GM21526 (cell line): ENCODE measurements at regions not wholly inside any gene's neighbourhood (a gene's known extent, or its start where the extent isn't known, plus 50 kb on each side); places are given as distances from the start of the nearest gene placed in this dataset.
"Not testable (repeated sequence)": the region's sequence is repeated elsewhere in the genome, so short reads cannot be mapped to it uniquely, and the experiment has no call there.

Experiments
- ATAC-seq: cut with Tn5 transposase; IDR thresholded peaks from one replicate; pipeline ENCODE4 v1.9.1; 2021; ENCODE audit warnings: moderate library complexity; ENCODE audit not compliant: unreplicated experiment, low FRiP score

DNA sequence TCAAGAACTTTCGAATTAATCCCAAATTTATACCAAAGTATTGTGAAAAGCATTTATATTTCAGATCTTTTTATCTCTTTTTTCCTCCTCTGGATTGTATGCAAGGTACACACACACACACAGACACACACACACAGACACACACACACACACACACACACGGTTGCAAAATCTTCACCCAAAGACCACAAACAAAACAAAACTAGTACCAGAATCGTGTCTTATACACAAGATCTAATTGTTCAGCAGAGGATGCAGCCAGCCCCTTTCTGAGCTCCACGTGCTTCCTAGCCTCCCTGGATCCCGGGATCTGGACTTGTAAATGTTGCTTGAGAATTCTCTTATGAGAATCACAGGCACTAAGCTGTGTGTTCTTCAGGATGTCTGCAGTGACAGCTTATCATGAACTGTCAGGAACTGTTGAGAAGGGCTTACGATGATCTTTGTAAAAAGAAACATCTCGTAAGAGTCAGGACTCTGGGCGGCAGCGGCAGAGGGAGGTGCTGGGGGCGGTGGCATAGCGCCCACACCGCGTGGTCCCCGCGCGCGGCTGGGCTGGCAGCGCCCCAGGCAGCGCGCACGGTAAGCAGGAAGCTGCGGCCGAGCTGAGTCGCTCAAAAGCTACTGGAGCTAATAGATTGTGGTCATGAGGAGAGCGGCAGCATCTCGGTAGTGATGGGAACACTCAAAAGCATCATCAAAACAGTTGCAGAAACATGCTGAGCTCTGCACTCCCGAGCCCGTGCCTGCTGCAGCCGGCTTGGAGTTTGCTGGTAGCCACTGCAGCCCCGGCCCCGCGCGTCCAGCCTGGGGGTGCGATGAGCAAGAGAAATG is 277.6 kb downstream of the GATA3 start:
- ATAC-seq = peak; percentile 95

DNA sequence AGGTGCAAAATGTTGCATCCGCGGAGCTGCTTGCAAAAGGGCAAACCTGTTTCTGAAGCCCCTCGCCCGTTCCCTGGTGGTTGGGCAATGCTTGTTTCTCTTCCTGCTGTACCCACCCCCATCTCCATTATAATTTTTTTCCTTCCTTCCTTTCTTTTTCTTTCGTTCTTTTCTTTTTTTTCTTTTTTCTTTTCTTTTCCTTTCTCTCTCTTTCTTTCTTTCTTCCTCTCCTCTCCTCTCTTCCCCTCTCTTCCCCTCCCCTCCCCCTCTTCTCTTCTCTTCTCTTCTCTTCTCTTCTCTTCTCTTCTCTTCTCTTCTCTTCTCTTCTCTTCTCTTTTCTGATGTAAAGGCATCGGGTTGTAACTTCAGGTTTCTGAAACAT is 278.2 kb downstream of the GATA3 start:
- ATAC-seq = no peak

DNA sequence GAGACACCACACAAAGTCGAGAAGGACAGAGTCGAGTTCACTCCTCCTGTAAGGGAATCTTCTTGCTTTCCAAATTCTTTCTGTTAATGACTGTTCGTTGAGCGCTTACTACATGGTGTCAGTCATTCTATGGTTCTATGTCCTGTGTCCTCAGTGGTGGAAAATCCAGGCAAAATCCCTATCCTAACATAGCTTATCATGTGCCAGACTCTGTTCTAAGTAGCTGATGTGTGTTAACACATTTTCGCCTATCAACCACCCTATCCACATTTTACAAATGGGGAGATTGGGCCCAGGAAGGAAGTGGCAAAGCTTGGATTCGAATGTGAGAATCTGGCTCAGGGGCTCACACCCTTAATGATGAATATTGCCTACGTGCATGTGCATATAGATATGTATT is 280.1 kb downstream of the GATA3 start:
- ATAC-seq = no peak

DNA sequence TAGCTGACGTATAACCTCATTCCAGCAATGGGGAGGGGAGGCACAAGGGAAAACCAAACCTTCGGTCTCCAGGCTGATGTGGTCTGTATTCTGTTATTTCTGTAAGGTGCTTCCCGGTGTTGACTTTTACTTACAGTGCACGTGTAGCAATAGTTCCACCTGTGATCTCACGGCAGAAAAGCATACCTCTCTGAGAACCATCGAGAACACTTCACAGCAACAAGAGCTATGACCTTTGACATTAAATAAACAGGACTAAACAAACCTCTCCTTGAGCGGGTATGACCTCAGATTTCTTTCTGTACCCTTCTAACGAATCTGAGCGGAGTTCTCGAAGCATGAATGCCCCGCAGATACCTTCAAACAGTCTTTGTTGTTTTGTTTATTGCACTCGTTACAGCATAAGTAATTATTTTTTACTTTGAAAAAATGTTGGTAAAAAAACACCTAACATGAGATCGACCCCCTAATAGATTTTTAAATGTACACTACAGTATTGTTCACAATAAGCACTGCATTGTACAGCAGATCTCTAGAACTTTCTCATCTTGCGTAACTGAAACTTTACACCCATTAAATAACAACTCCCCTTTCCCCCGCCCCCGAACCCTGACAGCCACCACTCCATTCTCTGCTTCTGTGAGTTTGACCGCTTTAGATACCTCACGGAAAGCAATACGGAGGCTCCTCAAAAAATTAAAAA is 282.3 kb downstream of the GATA3 start:
- no peak for ATAC-seq

DNA sequence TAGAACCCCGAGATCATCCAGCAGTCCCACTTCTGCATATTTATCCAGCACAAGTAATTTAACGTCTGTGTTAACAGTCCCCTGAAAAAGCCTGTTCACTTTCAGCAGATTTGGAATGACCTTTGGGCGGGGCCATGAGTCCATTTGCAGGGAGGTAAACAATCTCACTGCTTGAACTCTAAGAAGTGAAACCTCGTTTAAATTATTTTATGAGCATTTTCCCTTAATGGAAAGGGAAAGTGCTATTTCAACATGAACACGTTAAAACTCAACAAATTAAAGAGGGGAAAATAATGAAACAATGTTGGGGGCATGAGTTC is 282.8 kb downstream of the GATA3 start:
- ATAC-seq = no peak

DNA sequence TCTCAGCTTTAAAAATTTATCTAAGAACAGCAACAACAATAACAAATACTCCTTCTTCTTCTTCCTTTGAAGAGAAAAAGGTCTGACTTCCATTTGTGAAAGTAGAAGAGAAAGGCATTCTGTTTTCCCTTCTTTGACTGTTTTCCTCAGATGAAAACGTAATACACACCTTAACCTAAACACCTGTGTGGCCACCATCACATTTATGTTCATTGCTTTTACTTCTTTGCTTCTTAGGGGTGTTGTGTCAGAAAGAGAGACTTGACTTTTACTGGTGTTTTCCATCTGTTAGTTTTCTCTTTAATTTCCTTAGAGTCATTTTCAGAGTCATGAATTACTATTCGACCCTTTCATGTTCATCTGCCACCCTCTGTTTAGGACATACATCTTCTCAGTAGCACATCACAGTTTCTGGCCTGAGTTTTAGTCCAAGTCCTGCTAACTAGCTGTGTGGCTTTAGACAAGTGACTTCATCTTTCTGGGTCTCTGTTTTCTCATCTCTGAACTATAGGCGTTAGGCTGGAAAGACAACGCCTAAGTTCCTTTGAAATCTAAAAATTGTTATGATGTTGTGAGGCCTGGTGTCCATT is 283.8 kb downstream of the GATA3 start:
- ATAC-seq = no peak

DNA sequence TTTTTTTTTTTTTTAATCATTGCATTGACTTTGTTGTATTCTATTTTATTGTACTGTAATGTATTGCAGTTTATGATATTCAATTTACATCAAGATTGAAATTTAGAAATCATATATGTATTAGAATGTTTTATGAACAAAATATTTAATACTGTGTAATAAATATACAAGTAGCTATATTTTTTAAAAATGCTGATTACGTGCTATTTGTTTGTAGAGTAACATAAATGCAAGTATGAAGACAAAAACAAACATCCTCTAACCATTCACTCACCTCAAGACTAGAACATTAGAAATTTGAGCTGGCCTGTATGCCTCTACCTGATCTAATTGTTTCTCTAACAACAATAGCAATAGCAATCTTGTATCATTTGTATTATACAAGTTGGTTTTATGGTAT is 290.3 kb downstream of the GATA3 start:
- no peak for ATAC-seq

DNA sequence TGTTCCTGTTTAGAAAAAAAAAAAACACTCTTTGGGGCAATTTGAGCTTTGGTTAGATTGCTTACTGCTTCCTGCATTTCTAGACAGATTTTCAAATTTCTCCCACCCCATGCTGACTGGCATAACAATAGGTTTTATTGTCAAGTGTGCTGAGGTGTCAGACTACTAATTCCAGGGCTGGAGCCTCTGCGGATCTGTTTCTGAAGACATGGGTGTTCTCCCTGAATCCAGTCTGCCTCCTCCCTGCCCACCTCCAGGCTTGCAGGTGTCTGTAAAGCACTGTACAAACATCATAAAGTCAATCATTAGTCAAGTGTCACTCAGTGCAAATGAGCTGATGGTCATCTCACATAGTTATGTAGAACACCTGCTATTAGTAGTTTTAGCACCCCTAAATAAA is 292.4 kb downstream of the GATA3 start:
- ATAC-seq = no peak

DNA sequence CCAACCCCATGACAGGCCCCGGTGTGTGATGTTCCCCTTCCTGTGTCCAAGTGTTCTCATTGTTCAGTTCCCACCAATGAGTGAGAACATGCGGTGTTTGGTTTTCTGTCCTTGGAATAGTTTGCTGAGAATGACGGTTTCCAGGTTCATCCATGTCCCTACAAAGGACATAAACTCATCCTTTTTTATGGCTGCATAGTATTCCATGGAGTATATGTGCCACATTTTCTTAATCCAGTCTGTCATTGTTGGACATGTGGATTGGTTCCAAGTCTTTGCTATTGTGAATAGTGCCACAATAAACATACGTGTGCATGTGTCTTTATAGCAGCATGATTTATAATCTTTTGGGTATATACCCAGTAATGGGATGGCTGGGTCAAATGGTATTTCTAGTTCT is 293.1 kb downstream of the GATA3 start:
- ATAC-seq = not testable (repeated sequence)

DNA sequence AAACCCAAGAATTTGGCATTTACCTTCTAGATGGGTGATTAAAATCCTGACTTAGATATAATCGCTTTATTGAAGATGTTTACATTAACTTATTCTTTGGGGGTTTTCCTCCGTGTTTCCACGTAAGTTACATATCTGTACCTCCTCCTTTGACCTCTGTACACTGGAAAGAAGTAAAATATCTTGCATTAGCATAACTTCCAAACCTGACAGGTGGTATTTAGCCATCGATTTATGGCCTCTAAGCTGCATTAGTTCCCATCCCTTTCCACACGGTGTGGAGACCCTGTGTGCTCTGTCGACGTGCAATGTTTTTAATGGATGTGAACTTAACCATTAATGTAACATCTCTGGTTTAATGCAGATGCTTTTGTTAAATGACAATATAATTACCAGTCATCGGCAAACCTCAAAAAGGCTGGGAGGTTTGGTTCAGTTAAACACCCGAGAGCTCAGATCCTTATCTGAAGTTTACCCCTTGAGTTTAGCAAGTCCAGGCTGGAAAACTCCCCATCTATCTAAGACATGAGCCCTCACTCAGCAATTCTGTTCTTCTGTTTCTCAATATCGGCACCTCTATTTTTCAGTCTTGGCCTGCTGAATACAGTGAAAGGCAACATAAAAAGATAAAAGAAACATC is 295.2 kb downstream of the GATA3 start:
- ATAC-seq = no peak

DNA sequence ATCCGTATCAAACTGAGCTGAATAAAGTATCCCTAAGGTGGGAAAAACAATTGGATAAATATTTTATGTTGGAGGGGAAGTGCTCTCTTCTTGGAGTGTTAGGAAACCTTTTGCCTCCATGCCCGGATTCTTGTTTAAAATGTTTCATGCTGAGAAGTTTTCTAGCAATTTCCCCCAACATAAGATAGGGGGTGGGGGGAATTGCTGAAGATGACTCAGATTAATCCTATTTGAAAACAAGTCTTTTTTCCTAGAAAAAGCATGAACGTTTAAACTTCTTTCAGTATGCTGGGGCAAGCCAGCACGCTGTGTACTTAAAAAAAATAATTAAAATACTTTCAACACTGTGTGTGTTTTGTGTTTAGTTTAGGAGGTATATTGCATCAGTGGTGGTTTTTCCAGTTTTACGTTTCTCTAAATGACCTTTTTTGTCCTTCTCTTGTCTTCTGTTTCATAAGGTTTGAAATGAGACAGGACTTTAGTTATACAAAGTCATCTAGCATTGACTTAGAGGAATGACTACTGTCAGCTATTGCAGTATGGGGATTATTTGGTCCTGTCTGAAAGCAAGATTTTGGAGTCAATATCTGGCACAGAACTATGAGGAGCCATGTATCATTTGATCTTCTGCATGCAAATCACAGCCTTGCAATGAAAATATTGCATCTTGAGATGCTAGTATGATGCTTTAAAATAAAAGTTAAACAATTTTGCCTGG is 295.9 kb downstream of the GATA3 start:
- ATAC-seq = no peak

DNA sequence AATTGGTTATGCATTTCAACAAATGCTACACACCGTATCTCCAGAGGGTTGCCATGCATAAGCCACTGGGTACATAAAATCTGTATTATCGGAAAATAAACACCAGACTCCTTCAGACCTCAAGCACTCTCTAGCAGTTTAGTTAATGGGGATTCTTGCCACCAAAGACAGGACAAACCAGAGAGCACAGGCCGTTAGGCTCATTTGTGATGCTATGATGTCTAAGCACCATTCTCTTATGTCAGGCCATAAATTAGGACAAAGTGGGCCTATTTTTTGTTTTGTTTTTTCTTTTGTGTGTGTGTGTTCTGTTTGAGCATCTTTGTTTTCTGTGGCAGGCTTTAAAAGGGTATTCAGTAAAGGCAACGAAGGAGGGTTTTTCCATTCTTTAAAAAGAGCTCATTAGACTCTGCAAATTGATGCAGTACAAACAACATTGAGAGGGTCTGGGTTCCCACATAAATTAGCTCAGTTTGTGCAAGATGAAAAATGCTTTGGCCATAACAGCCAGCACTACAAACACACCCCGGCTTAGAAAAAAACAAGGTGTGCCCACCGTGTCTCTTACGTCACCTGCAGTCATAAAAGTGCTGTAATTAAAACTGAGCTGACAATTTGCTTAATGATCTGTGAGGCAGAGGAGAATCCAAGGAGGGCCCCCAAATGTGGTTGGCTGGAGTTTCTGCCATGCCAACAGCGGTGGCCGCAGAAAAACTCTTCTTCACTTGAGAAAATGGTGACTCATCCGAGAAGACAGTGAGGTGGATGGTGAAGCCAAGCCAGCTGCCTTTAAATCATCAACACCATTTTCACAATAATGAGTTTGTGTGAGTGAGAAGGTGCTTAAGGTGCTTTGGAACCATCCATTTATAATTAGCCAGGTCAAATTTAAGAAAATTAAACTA is 297.9 kb downstream of the GATA3 start:
- no peak for ATAC-seq

DNA sequence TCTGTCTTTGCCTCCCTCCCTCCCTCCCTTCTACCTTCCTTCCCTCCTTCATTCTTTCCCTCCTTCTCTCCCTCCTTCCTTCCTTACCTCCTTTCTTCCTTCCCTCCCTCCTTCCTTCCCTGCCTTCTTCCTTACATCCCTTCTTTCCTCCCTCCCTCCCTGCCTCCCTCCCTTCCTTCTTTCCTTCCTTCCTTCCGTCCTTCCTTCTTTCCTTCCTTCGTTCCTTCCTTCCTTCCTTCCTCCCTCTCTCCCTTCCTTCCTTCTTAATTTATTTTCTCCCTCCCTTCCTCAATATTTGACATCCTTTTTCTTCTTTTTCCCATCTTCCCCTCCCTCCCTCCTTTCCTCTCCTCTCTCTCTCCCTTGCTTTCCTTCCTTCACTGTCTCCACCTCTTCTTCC is 301.8 kb downstream of the GATA3 start:
- no peak for ATAC-seq

DNA sequence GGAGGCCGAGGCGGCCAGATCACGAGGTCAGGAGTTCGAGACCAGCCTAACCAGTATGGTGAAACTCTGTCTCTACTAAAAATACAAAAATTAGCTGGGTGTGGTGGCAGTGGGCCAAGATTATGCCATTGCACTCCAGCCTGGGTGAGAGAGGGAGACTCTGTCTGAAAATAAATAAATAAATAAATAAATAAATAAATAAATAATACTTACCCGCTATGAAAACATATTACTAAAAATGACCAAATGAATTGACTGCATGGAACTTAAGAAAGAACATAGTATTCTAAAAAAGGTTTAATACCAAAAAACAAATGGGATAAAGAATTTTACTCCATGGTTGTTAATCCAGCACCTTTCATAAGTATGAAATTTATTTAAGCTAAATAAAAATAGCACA is 305.0 kb downstream of the GATA3 start:
- ATAC-seq = no peak

DNA sequence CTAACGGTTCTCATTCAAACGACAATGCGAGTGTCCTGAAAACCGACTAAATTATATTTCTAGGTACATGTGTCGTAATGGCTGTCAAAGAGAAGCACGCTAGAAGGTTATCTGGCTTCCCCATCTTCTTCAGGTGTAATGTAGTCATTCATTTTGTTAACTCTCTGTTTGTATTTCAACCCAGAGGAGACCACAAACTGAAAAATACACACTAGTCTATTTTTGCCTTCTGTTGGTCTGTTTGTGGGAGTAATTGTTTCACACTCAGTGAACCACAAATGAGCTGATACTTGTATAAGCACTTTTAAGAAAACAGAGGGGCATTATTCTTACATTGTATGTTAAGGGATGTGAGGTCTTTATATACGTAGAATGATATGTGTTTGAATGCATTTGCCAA is 305.9 kb downstream of the GATA3 start:
- no peak for ATAC-seq

DNA sequence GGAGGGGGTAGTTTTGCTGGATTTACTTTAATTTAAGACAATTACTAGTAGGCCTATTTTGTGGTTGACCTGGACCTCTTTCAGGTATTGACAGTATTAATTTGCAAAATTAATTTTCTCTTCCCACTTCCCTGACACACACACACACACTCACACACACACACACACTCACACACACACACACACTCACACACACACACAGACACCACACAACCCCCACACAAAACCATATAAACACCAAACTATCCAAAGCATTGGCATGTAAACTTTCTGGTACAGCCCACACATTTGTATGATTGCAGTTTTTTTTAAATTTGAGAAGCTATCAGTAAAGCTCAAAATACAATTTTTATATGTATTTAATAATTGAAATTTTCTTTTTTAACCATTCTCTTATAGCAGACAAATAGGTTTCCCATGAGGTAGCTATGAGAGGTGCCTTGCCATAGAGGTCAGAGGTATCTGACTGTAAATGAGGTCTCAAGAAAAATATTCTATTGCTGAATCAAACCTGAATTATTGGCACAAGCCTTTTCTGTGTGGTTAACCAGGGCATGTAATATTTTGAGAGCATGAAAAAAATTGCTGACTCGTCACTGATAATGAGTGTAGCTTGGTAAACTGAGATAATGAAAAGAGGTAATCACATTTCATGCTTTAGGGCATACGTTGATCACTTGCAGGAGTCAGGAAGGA is 306.5 kb downstream of the GATA3 start:
- ATAC-seq = no peak

DNA sequence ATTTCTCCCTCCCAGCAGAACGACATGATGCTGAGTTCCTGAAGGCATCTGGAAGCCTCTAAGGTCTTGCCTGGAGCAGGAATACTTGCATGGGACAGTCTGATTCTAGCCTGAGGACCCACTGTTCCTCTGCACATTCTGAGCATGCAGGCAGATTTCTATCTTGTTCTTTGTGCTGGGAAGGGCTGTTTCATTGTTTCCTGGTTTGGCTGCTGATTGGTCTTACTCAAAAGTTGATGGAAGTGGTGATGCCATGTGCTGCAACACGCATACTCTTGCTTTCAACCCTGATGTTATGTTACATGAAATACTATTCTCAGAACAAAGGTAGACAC is 307.0 kb downstream of the GATA3 start:
- ATAC-seq = no peak

DNA sequence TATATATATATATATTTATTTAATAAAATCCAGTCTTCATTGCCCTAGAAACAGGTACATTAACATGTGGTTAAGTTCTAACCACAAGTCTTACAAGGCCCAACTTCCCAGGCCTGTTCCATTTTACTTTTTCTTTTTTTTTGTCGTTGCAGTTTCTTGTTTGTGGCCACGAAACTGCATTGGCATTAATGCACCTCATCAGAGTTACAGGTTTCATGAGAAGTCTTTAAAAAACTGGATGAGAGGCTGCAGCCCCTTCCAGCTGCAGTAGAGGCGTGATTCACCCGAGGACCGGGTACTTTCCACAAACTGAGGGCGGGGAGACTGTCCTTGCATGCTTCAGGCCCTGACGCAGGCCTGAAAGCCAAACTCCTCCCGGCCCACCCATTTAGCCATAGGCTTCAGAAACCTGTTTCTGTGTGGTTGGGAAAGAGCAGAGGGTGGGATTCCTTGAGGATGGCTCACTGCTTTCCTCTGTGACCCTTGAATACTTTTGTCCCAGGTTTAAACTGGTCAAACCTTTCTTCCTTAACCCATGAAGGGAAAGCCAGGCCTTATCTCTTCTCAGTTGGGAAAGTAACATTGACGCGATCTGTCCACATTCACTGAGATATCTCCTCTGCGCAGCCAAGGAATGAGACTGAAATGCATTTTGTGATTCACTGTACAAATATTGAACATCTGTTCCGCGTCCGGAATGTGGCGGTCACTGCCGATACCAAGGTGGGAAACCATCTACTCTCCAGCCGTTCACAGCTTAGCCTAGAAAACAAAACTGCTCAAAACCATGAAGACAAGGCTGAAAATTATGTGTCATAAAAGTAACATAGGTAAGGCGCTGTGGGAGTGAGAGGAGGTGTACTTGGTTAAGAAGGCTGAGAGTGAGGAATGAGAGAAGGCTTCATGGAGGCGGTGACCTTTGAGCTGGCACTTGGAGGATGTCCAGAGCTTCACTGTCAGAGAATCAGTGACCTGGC is 311.7 kb downstream of the GATA3 start:
- no peak for ATAC-seq
